AG04449 (cell line): ENCODE measurements at regions not wholly inside any gene's neighbourhood (a gene's known extent, or its start where the extent isn't known, plus 50 kb on each side); places are given as distances from the start of the nearest gene placed in this dataset.

ENCODE experiments used
- CTCF ChIA-PET: fragments of 350-600 bp; formaldehyde crosslinking; extraction: SDS; loops from one replicate; lab custom pipeline; 2021; ENCODE audit warnings: antibody characterized with exemption; lab: Yijun Ruan, JAX
- POLR2A ChIA-PET: fragments of 400-600, 350-600 bp; formaldehyde crosslinking; extraction: SDS; loops from one replicate; lab custom pipeline; 2020; ENCODE audit warnings: antibody characterized with exemption, inconsistent platforms; lab: Yijun Ruan, JAX
- DNase-seq: peaks from one replicate; pipeline ENCODE4 v3.0.0-alpha.2; 2010; ENCODE audit warnings: low read depth, low spot score
- H3K4me3 ChIP-seq: 2 replicates; pipeline ENCODE4 v1.5.1; 2011; ENCODE audit warnings: low read depth, mild to moderate bottlenecking, control low read depth, low read length
- CTCF ChIP-seq: IDR thresholded peaks from one replicate; pipeline ENCODE4 v1.5.1; 2011; ENCODE audit warnings: mild to moderate bottlenecking, moderate library complexity, low read length, control low read depth, inconsistent platforms; ENCODE audit not compliant: insufficient read depth; ENCODE audit errors: missing control alignments

GRCh38 chr22:46100401-46101105 is 49.8 kb upstream of the PPARA start:
- no peak for TF ChIP-seq CTCF
- POLR2A ChIA-PET = no interaction called here
- DNase-seq = no peak
- CTCF ChIA-PET = interaction anchor here (1.4 kb wide), 1 partner anchor 95 kb away, joined by 4 read pairs; no protein-coding TSS in a partner anchor
- no peak overlapping the region for H3K4me3 ChIP-seq
